Sciatic nerve (tissue), 2 donors: ENCODE measurements at regions not wholly inside any gene's neighbourhood (a gene's known extent, or its start where the extent isn't known, plus 50 kb on each side); places are given as distances from the start of the nearest gene placed in this dataset.
"Not testable (repeated sequence)": the region's sequence is repeated elsewhere in the genome, so short reads cannot be mapped to it uniquely, and the experiment has no call there.

Experiments used
- ATAC-seq: fragments of 200-7000 bp; cut with Tn5 transposase; one replicate; pipeline ENCODE4 v1.9.1; 2020; ENCODE audit warnings: mild to moderate bottlenecking, moderate library complexity
- DNase-seq: peaks from one replicate; pipeline ENCODE4 v3.0.0-alpha.2; 2020; ENCODE audit warnings: low spot score
- intact Hi-C: fragments of 100-400 bp; cut with DNase I; formaldehyde crosslinking; loops from one replicate; pipeline ENCODE4 v1.14.2; 2022
- donor health status: DM: no; HTN: no; CAD: no.
- donor health status: DM: no; HTN: no; CAD: no.

GRCh38 chr10:8171008-8171407, 116.5 kb downstream of the GATA3 start:
- no peak for DNase-seq
- intact Hi-C loops: no loop called here
- ATAC-seq: no peak

- ATAC-seq (no peak), DNase-seq (no peak)
- intact Hi-C loops: no loop called here
Measured at GRCh38 chr10:8172604-8173003, 118.1 kb downstream of the GATA3 start.

GRCh38 chr10:8173243-8173865, 118.9 kb downstream of the GATA3 start:
- no peak for DNase-seq
- ATAC-seq: no peak
- intact Hi-C loops: no loop called here

GRCh38 chr10:8173866-8174243, 119.4 kb downstream of the GATA3 start:
- intact Hi-C loops: no loop called here
- ATAC-seq (no peak), DNase-seq (no peak)

GRCh38 chr10:8174762-8175161, 120.3 kb downstream of the GATA3 start:
- DNase-seq: no peak
- intact Hi-C loops: no loop called here
- ATAC-seq: no peak

- ATAC-seq, intact Hi-C loops, DNase-seq: not testable (repeated sequence)
Measured at GRCh38 chr10:8177526-8177925, 123.0 kb downstream of the GATA3 start.

GRCh38 chr10:8179773-8180172, 125.3 kb downstream of the GATA3 start:
- DNase-seq, intact Hi-C loops, ATAC-seq: not testable (repeated sequence)

- no peak for ATAC-seq
- no peak for DNase-seq
- intact Hi-C loops: no loop called here
Measured at GRCh38 chr10:8180360-8181109, 126.0 kb downstream of the GATA3 start.

- ATAC-seq (no peak), DNase-seq (no peak)
- intact Hi-C loops: no loop called here
Measured at GRCh38 chr10:8181496-8182157, 127.1 kb downstream of the GATA3 start.

GRCh38 chr10:8182806-8183205, 128.3 kb downstream of the GATA3 start:
- intact Hi-C loops: no loop called here
- ATAC-seq: no peak

GRCh38 chr10:8183241-8183704, 128.8 kb downstream of the GATA3 start:
- intact Hi-C loops: no loop called here
- no peak for DNase-seq
- no peak for ATAC-seq

More at GRCh38 chr10:8182806-8183205, 128.3 kb downstream of the GATA3 start:
- DNase-seq: no peak

- ATAC-seq (no peak), DNase-seq (no peak)
- intact Hi-C loops: no loop called here
Measured at GRCh38 chr10:8187171-8187666, 132.7 kb downstream of the GATA3 start.

GRCh38 chr10:8189458-8189857, 135.0 kb downstream of the GATA3 start:
- DNase-seq (no peak), ATAC-seq (no peak)
- intact Hi-C loops: no loop called here

- intact Hi-C loops: no loop called here
- DNase-seq (no peak), ATAC-seq (no peak)
Measured at GRCh38 chr10:8192301-8192700, 137.8 kb downstream of the GATA3 start.

- DNase-seq: no peak
- ATAC-seq: no peak
- intact Hi-C loops: no loop called here
Measured at GRCh38 chr10:8193546-8193945, 139.1 kb downstream of the GATA3 start.

- intact Hi-C loops: no loop called here
Measured at GRCh38 chr10:8194050-8194449, 139.6 kb downstream of the GATA3 start.

GRCh38 chr10:8206882-8207281, 152.4 kb downstream of the GATA3 start:
- intact Hi-C loops: no loop called here
- DNase-seq (no peak), ATAC-seq (no peak)

More at GRCh38 chr10:8194050-8194449, 139.6 kb downstream of the GATA3 start:
- DNase-seq (no peak), ATAC-seq (no peak)

- ATAC-seq (no peak), DNase-seq (no peak)
- intact Hi-C loops: no loop called here
Measured at GRCh38 chr10:8211631-8212030, 157.1 kb downstream of the GATA3 start.

GRCh38 chr10:8213735-8214134, 159.2 kb downstream of the GATA3 start:
- no peak for ATAC-seq
- DNase-seq: no peak
- intact Hi-C loops: no loop called here

- no peak for ATAC-seq
- intact Hi-C loops: no loop called here
- no peak for DNase-seq
Measured at GRCh38 chr10:8214587-8214986, 160.1 kb downstream of the GATA3 start.
